ENCODE measurements at regions not wholly inside any gene's neighbourhood (a gene's known extent, or its start where the extent isn't known, plus 50 kb on each side); places are given as distances from the start of the nearest gene placed in this dataset.

DNA sequence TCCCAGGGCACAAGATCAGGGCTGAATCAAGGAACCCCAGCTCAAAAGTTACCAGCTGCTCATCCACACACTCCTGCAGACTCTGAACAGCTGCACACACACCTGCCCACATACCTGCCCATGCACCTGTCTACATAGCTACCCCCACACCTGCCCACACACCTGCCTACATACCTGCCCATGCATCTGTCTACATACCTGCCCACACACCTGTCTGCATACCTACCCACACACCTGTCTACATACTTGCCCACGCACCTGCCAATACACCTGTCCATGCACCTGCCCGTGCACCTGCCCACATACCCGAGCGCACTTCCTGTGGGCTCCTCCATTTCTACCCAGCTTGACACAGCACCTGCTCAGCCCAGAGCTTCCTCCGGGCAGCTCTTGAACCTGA, 122.8 kb upstream of the AGAP1 start:
- ChIA-PET POLR2A (no interaction called here), CTCF (no interaction called here)
- peaks cover 14% of the 10 kb centered on the region for H3K27me3 Mint-ChIP-seq (ENCODE audit: insufficient read depth, unreplicated experiment)
- no peak overlapping the region for H3K4me3 ChIP-seq (ENCODE audit: low read depth, low read length)
- no peaks in the 10 kb centered on the region for H3K9me3 Mint-ChIP-seq (ENCODE audit: unreplicated experiment)
- no peaks in the 10 kb centered on the region for H3K36me3 Mint-ChIP-seq (ENCODE audit: insufficient read depth, unreplicated experiment)
- TF ChIP-seq, protein P1, sequence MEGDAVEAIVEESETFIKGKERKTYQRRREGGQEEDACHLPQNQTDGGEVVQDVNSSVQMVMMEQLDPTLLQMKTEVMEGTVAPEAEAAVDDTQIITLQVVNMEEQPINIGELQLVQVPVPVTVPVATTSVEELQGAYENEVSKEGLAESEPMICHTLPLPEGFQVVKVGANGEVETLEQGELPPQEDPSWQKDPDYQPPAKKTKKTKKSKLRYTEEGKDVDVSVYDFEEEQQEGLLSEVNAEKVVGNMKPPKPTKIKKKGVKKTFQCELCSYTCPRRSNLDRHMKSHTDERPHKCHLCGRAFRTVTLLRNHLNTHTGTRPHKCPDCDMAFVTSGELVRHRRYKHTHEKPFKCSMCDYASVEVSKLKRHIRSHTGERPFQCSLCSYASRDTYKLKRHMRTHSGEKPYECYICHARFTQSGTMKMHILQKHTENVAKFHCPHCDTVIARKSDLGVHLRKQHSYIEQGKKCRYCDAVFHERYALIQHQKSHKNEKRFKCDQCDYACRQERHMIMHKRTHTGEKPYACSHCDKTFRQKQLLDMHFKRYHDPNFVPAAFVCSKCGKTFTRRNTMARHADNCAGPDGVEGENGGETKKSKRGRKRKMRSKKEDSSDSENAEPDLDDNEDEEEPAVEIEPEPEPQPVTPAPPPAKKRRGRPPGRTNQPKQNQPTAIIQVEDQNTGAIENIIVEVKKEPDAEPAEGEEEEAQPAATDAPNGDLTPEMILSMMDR (IDR thresholded peaks at IDR 0.05; ENCODE audit: insufficient read depth in 1 of 2, low read depth in 1 of 2, low read length in 1 of 2, severe bottlenecking in 1 of 2, unreplicated experiment in 1 of 2) = no peak
- H3K27me3 ChIP-seq (replicated peaks; ENCODE audit: control insufficient read depth, insufficient read depth, low read length) = no peaks in the 10 kb centered on the region
- DNase-seq = no peak
- intact Hi-C loops (cut with micrococcal nuclease; ENCODE audit: unreplicated experiment) = no loop called here
- no peaks in the 10 kb centered on the region for H3K9me3 ChIP-seq
- no peaks in the 10 kb centered on the region for H3K4me1 Mint-ChIP-seq (ENCODE audit: low read depth, unreplicated experiment)
- H3K36me3 ChIP-seq (ENCODE audit: control insufficient read depth, insufficient read depth, low read length) = no peaks in the 10 kb centered on the region
- no peak overlapping the region for H3K4me3 Mint-ChIP-seq (ENCODE audit: unreplicated experiment)
- no peak overlapping the region for H3K27ac Mint-ChIP-seq (ENCODE audit: unreplicated experiment)
- H3K4me1 ChIP-seq = no peaks in the 10 kb centered on the region
- no TSS peak for BruUV-seq (replicated peaks)

DNA sequence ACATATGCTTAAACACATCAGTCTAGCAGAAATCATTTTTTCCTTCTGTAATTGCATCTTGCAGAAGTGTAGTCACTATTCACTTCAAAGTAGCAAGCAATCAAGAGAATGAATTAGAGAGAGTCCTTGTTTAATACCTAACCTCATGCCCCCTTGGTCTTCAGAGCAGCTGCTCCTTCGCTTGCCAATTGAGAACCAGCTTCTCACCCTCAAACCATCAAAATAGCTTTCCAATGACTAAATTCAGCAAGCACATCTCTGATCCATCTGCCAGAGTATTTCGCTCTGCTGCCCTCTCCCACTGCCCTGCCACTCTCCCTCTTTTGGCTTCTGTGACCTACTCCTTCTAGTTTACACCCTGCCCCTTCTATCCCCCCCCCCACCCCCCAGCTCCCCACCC, 120.7 kb upstream of the AGAP1 start:
- BruUV-seq (replicated peaks) = no TSS peak
- TF ChIP-seq, protein P1 (IDR thresholded peaks at IDR 0.05; ENCODE audit: insufficient read depth in 1 of 2, low read depth in 1 of 2, low read length in 1 of 2, severe bottlenecking in 1 of 2, unreplicated experiment in 1 of 2) = no peak
- Histone ChIP-seq H3K27me3 (replicated peaks; ENCODE audit: control insufficient read depth, insufficient read depth, low read length) (no peaks in the 10 kb centered on the region), H3K4me1 (no peaks in the 10 kb centered on the region), H3K4me3 (ENCODE audit: low read depth, low read length) (no peak overlapping the region), H3K9me3 (no peaks in the 10 kb centered on the region), H3K36me3 (ENCODE audit: control insufficient read depth, insufficient read depth, low read length) (no peaks in the 10 kb centered on the region)
- no peak overlapping the region for H3K27ac Mint-ChIP-seq (ENCODE audit: unreplicated experiment)
- intact Hi-C loops (cut with micrococcal nuclease; ENCODE audit: unreplicated experiment) = no loop called here
- H3K9me3 Mint-ChIP-seq (ENCODE audit: unreplicated experiment) = no peaks in the 10 kb centered on the region
- ChIA-PET POLR2A (no interaction called here), CTCF (no interaction called here)
- H3K4me3 Mint-ChIP-seq (ENCODE audit: unreplicated experiment) = no peak overlapping the region
- DNase-seq = no peak
- peaks cover 5% of the 10 kb centered on the region for H3K4me1 Mint-ChIP-seq (ENCODE audit: low read depth, unreplicated experiment)
- no peaks in the 10 kb centered on the region for H3K36me3 Mint-ChIP-seq (ENCODE audit: insufficient read depth, unreplicated experiment)
- H3K27me3 Mint-ChIP-seq (ENCODE audit: insufficient read depth, unreplicated experiment) = peaks cover 12% of the 10 kb centered on the region

DNA sequence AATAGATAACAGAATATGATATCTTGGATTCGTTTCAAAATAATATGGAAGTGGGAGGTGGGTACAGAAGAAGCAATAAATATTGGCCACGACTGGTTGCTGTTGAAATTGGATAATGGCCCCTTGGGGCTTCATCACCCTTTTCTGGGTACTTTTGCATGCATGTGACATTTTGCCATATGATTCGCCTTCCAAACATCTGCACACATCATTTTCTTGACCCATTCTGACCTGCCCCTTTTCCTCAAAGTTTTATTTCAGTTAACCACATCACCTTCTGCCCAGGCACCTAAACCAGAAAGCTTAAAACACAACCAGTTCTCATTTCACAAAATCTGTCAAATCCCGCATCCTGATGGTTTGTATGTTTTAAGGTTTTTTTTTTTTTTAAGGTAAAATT, 116.7 kb upstream of the AGAP1 start:
- no peaks in the 10 kb centered on the region for H3K9me3 ChIP-seq
- intact Hi-C loops (cut with micrococcal nuclease; ENCODE audit: unreplicated experiment) = no loop called here
- TF ChIP-seq, protein P1 (IDR thresholded peaks at IDR 0.05; ENCODE audit: insufficient read depth in 1 of 2, low read depth in 1 of 2, low read length in 1 of 2, severe bottlenecking in 1 of 2, unreplicated experiment in 1 of 2) = no peak
- Mint-ChIP-seq H3K27me3 (ENCODE audit: insufficient read depth, unreplicated experiment) (peaks cover 12% of the 10 kb centered on the region), H3K27ac (ENCODE audit: unreplicated experiment) (no peak overlapping the region), H3K4me3 (ENCODE audit: unreplicated experiment) (no peak overlapping the region), H3K4me1 (ENCODE audit: low read depth, unreplicated experiment) (peaks cover 5% of the 10 kb centered on the region), H3K9me3 (ENCODE audit: unreplicated experiment) (no peaks in the 10 kb centered on the region), H3K36me3 (ENCODE audit: insufficient read depth, unreplicated experiment) (no peaks in the 10 kb centered on the region)
- CTCF ChIA-PET = no interaction called here
- no peak overlapping the region for H3K4me3 ChIP-seq (ENCODE audit: low read depth, low read length)
- H3K36me3 ChIP-seq (ENCODE audit: control insufficient read depth, insufficient read depth, low read length) = no peaks in the 10 kb centered on the region
- no peaks in the 10 kb centered on the region for H3K4me1 ChIP-seq
- DNase-seq = no peak
- H3K27me3 ChIP-seq (replicated peaks; ENCODE audit: control insufficient read depth, insufficient read depth, low read length) = no peaks in the 10 kb centered on the region
- no TSS peak for BruUV-seq (replicated peaks)
- POLR2A ChIA-PET = no interaction called here
